Suprapubic skin (tissue), 4 donors: ENCODE measurements at regions not wholly inside any gene's neighbourhood (a gene's known extent, or its start where the extent isn't known, plus 50 kb on each side); places are given as distances from the start of the nearest gene placed in this dataset.
"Not testable (repeated sequence)": the region's sequence is repeated elsewhere in the genome, so short reads cannot be mapped to it uniquely, and the experiment has no call there.

Experiments
- DNase-seq, 2 donors: peaks; one replicate each; pipeline ENCODE4 v3.0.0-alpha.2; 2019; ENCODE audit warnings: low spot score in 2 of 2
- H3K27ac ChIP-seq: fragments of 200-600 bp; sonication (generic); one replicate; pipeline ENCODE4 v1.5.1; 2019
- H3K27me3 ChIP-seq: fragments of 200-600 bp; sonication (generic); one replicate; pipeline ENCODE4 v1.5.1; 2019
- H3K36me3 ChIP-seq: fragments of 200-600 bp; sonication (generic); one replicate; pipeline ENCODE4 v1.5.1; 2019
- H3K4me1 ChIP-seq: fragments of 200-600 bp; sonication (generic); one replicate; pipeline ENCODE4 v1.5.1; 2019
- H3K4me3 ChIP-seq: fragments of 200-600 bp; sonication (generic); one replicate; pipeline ENCODE4 v1.5.1; 2019; ENCODE audit warnings: mild to moderate bottlenecking
- H3K9me3 ChIP-seq: fragments of 200-600 bp; sonication (generic); one replicate; pipeline ENCODE4 v1.5.1; 2019
- CTCF ChIP-seq, 2 donors: fragments of 200-600 bp in 1 of 2; fragments of 450-650 bp in 1 of 2; sonication (generic) in 1 of 2; IDR thresholded peaks; one replicate each; pipeline ENCODE4 v1.5.1; 2016 to 2019; ENCODE audit warnings: antibody characterized with exemption in 2 of 2, mild to moderate bottlenecking in 1 of 2, moderate library complexity in 1 of 2
- EP300 ChIP-seq: sonication (generic); formaldehyde crosslinking; IDR thresholded peaks from one replicate; pipeline ENCODE4 v1.6.1; 2017; ENCODE audit warnings: antibody characterized with exemption
- POLR2A ChIP-seq, 2 donors: fragments of 450-650 bp; IDR thresholded peaks; one replicate each; pipeline ENCODE4 v1.6.1; 2017; ENCODE audit warnings: antibody characterized with exemption in 2 of 2, mild to moderate bottlenecking in 2 of 2, moderate library complexity in 2 of 2
- POLR2AphosphoS5 ChIP-seq, 3 donors: sonication (generic); formaldehyde crosslinking; IDR thresholded peaks; one replicate each; pipeline ENCODE4 v1.6.1; 2017; ENCODE audit warnings: antibody characterized with exemption in 3 of 3
- WGBS: methylation state at CpG from one replicate; pipeline ENCODE4 v1.1.5; 2018; 5-methylcytosine and 5-hydroxymethylcytosine counted together

GRCh38 chr15:44853304-44853950 is 103.1 kb upstream of the TERB2 start:
- not testable (repeated sequence) for H3K27ac ChIP-seq, H3K9me3 ChIP-seq, H3K4me3 ChIP-seq, H3K36me3 ChIP-seq, H3K27me3 ChIP-seq, H3K4me1 ChIP-seq
- WGBS, result 21% methylated on average over 4 of the region's 4 CpGs
- DNase-seq, result peak in 1 of 2 donors; percentile 62
- TF ChIP-seq CTCF (IDR thresholded peaks at IDR 0.05), result peak; percentile 45 to 85

- 72% methylated on average over 2 of the region's 4 CpGs for WGBS
Observed at GRCh38 chr15:44854696-44855095, 101.8 kb upstream of the TERB2 start.

GRCh38 chr15:44856284-44856683 is 100.2 kb upstream of the TERB2 start:
- H3K27ac ChIP-seq, result not testable (repeated sequence)

More at GRCh38 chr15:44854696-44855095, 101.8 kb upstream of the TERB2 start:
- H3K4me3 ChIP-seq, H3K27ac ChIP-seq, H3K4me1 ChIP-seq, H3K27me3 ChIP-seq, H3K9me3 ChIP-seq, H3K36me3 ChIP-seq, DNase-seq: not testable (repeated sequence)

GRCh38 chr15:44857164-44857710 is 99.2 kb upstream of the TERB2 start:
- DNase-seq, H3K27me3 ChIP-seq, H3K4me3 ChIP-seq, H3K9me3 ChIP-seq, H3K4me1 ChIP-seq, H3K36me3 ChIP-seq, H3K27ac ChIP-seq: not testable (repeated sequence)
- 100% methylated on average over 3 of the region's 3 CpGs for WGBS

More at GRCh38 chr15:44856284-44856683, 100.2 kb upstream of the TERB2 start:
- DNase-seq, H3K36me3 ChIP-seq, H3K4me3 ChIP-seq, H3K9me3 ChIP-seq, H3K27me3 ChIP-seq, H3K4me1 ChIP-seq: not testable (repeated sequence)
- whole genome bisulfite sequencing, result 51% methylated on average over 3 of the region's 3 CpGs

- WGBS, result 89% methylated on average over 2 of the region's 2 CpGs
Observed at GRCh38 chr15:44859088-44859487, 97.4 kb upstream of the TERB2 start.

GRCh38 chr15:44860168-44860567 is 96.3 kb upstream of the TERB2 start:
- not testable (repeated sequence) for H3K27ac ChIP-seq, H3K27me3 ChIP-seq, H3K36me3 ChIP-seq, H3K4me3 ChIP-seq, H3K9me3 ChIP-seq, H3K4me1 ChIP-seq, DNase-seq
- WGBS, result 78% methylated on average over 2 of the region's 2 CpGs

More at GRCh38 chr15:44859088-44859487, 97.4 kb upstream of the TERB2 start:
- H3K27ac ChIP-seq, H3K27me3 ChIP-seq, H3K36me3 ChIP-seq, DNase-seq, H3K4me3 ChIP-seq, H3K9me3 ChIP-seq, H3K4me1 ChIP-seq: not testable (repeated sequence)

- no peaks in the 10 kb centered on the region for H3K4me1 ChIP-seq
- DNase-seq, result no peak
- TF ChIP-seq POLR2AphosphoS5 (IDR thresholded peaks at IDR 0.05), result no peak
- no peak for TF ChIP-seq CTCF (IDR thresholded peaks at IDR 0.05)
- no peak for TF ChIP-seq POLR2A (IDR thresholded peaks at IDR 0.05)
- no peak for TF ChIP-seq EP300
- H3K4me3 ChIP-seq, result no peak overlapping the region
- H3K27ac ChIP-seq, result no peak overlapping the region
- WGBS, result 98% methylated on average over 9 of the region's 14 CpGs
- no peaks in the 10 kb centered on the region for H3K9me3 ChIP-seq
- no peaks in the 10 kb centered on the region for H3K36me3 ChIP-seq
- peaks cover 7% of the 10 kb centered on the region for H3K27me3 ChIP-seq
Observed at GRCh38 chr15:44861439-44861910, 95.0 kb upstream of the TERB2 start.

GRCh38 chr15:44861917-44862316 is 94.6 kb upstream of the TERB2 start:
- Histone ChIP-seq H3K4me3 (no peak overlapping the region), H3K36me3 (no peaks in the 10 kb centered on the region), H3K27me3 (peaks cover 7% of the 10 kb centered on the region), H3K4me1 (no peaks in the 10 kb centered on the region), H3K27ac (no peak overlapping the region), H3K9me3 (no peaks in the 10 kb centered on the region)
- TF ChIP-seq POLR2AphosphoS5 (IDR thresholded peaks at IDR 0.05) (no peak), EP300 (no peak), POLR2A (IDR thresholded peaks at IDR 0.05) (no peak), CTCF (IDR thresholded peaks at IDR 0.05) (no peak)
- DNase-seq, result no peak
- 93% methylated on average over 5 of the region's 6 CpGs for WGBS

GRCh38 chr15:44862866-44863265 is 93.6 kb upstream of the TERB2 start:
- not testable (repeated sequence) for H3K27ac ChIP-seq, H3K36me3 ChIP-seq, H3K4me3 ChIP-seq, H3K9me3 ChIP-seq, DNase-seq, H3K27me3 ChIP-seq, H3K4me1 ChIP-seq
- WGBS, result 83% methylated on average over 1 of the region's 1 CpG

GRCh38 chr15:44868100-44868499 is 88.4 kb upstream of the TERB2 start:
- H3K36me3 ChIP-seq, H3K27me3 ChIP-seq, H3K4me1 ChIP-seq, H3K4me3 ChIP-seq, H3K9me3 ChIP-seq, DNase-seq, H3K27ac ChIP-seq: not testable (repeated sequence)
- 92% methylated on average over 1 of the region's 1 CpG for WGBS

GRCh38 chr15:44870125-44870524 is 86.4 kb upstream of the TERB2 start:
- DNase-seq, H3K9me3 ChIP-seq, H3K36me3 ChIP-seq, H3K27me3 ChIP-seq, H3K4me3 ChIP-seq, H3K27ac ChIP-seq, H3K4me1 ChIP-seq: not testable (repeated sequence)
- 76% methylated on average over 4 of the region's 4 CpGs for WGBS
